NCI-H345 treated with DMSO at 0.1 percent for 48 hours (cell line): ENCODE measurements at regions not wholly inside any gene's neighbourhood (a gene's known extent, or its start where the extent isn't known, plus 50 kb on each side); places are given as distances from the start of the nearest gene placed in this dataset.

Experiments
- DNase-seq: peaks from one replicate; lab custom pipeline; 2025; ENCODE audit not compliant: unreplicated experiment; lab: John Stamatoyannopoulos, UW

DNA sequence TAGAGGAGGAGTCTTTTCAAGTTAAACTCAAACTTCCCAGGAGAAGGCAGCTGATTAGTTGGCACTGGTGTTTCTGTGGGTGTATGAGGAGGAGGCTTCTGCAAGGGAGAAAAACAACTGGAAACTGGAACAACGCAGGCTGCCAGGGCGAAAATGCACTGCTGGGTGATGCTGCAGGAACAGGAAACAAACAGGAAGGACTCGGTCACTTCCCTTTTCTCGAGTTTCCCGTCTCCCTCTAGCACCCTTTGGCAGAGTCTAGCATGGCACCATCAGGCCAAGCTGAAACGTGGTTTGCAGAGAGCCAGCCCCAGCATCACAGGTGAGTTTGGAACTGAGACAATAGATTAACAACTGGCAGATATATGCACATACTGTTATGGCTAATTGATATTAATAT lies 77.5 kb upstream of the CAST start:
- no peak for DNase-seq

DNA sequence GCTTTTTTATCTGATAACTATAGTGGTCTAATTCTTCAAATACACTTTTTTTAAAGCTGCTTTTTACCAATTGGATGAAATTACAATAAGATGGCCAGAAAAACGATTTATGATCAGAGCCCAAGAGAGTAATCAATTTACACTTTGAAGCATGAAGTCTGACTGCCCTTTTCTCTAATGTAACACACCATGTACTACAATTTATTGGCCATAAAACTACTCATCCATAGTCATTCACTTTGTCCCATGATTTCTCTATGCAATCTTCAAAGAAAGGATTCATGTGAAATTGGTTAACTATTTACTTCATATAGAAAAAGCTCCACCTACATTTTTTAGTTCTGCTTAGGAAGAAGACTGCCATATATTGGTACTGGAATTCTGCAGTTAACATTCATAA lies 73.6 kb upstream of the CAST start:
- no peak for DNase-seq

DNA sequence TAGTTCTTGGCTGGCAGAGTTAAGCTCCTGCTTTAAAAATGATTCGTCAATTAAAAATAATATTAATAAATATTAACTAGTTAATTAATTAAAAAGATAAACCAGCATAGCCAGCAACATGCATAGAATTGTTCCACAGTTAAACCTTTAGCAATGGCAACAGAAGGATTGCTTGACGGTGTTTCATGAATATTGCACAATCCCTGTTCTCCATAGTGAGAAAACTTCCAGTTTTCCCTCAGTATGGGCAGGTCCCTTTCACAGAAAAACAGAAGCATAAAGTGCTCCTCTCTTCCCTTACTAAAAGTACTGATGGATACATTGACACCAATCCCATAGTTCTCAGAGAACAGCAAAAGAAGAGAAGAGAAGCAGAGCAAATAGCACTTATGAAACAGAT lies 71.4 kb upstream of the CAST start:
- no peak for DNase-seq

DNA sequence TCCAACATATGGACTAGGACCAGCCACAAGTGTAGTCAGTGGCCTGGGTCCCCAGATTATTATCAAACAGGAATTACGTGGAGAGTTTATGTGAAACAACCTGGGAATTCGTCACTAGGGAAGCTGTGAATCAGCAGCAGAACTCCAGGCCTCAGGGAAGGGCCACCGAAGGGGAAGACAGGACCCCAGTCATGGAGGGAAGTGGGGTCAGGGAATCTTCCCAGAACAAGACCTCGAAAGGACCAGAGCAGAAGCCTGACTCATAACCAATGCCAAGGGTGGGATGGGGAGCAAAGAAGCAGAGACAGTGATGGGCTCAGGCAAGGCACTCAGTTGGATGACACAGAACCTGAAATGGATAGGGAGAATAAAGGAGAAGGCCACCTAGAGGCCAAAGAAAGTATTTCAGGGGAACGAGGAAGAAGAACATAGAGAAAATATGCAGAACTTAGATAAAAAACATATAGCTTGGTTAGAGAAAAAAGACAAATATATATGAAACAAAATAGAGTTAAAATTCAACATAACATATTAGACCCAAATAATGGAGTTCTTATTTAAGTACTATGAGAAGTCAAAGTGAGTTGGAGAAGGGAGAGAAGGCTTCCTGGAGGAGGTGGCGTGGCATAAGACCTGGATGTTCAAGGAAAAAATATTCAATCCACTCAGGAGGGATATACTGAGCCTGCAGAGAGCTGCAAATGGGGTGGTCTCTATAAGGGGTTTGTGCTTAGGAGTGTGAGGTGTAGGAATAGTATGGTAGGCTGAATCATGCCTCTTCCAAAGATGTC lies 66.7 kb upstream of the CAST start:
- no peak for DNase-seq

DNA sequence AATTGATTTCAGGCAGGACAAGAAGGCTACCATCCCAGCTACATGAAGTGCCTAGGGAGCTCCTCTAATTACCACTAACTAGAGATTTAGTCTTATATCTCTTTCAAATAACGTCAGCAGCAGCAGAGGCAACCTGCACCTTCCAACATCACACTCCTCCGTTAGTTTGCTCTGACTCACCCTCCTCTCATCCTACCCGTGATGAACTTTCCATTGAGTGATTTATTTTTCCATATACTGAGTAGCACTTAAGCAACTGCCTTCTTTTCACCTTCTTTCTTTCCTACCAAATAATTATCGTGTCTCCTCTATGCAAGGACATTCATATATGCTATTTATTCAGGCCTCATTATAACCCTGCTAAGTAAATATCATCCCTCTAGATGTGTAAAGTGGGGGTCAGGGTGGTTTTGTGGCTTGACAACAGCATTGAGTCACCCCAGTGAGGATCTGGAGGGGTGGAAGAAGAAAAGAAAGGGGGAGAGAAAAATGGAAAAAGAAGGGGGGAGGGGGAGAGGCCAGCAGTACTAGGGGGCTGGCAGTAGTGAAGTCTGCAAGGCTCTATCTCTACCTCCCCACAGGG lies 64.6 kb upstream of the CAST start:
- DNase-seq, result no peak

DNA sequence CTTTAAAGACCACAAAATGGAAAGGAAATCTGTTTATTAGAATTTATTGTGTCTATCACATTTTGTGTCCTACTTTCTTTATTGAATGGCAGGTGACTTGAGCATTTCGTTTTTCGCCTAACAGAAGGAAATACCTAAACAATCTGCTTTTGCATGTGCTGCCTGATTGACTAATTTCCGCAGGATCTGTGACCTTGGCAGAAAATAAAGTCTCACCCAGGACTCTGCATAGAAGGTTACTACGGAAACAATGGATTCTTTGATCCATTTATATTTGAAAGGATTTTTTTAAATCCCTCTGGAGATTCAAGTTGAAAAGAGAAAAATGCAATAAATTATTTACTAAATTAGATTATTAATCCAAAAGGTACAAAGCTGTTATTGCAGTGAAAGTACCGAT lies 61.0 kb upstream of the CAST start:
- DNase-seq, result no peak

DNA sequence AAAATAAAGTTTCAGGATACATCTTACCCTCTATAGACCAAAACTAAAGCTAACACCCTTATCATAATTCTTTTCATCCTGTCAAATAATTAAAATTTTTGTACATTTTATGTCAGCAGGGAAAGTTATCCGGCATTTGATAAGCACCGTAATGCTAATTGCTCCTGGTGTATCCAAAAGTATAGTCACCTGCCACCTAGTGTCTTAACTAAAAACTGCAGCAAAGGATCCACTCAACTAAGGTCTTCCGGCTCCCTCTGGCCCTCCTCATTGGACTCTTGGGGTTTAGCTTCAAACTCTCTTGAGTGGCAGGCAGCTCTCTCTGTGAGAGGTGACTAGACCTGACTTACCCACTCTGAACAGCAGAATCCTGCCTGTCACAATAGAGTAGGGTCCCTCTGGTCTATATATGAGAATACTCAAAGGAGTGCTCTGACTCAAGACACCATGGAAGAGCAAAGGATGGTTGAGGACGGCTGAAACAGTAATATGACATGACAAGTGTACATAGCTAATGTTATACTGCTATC lies 60.4 kb upstream of the CAST start:
- DNase-seq, result peak; percentile 11

DNA sequence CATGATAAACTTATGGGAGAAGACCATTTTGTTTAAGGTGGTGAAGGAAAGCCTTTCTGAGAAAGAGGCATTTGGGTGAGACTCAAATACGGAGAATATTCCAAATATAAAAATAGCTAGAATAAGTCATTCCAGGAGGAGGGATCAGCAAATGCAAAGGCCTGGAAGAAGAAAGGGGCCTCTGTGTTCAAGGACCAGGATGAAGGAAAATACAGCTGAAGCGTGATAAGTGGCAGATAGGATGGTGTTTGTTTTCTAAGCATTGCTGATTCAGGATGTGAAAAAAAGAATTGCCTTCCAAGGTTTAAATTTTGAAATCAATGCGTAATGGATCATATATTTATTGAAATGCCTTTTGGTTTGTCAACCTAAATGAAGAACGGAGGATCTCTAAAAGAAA lies 59.4 kb upstream of the CAST start:
- DNase-seq, result no peak

DNA sequence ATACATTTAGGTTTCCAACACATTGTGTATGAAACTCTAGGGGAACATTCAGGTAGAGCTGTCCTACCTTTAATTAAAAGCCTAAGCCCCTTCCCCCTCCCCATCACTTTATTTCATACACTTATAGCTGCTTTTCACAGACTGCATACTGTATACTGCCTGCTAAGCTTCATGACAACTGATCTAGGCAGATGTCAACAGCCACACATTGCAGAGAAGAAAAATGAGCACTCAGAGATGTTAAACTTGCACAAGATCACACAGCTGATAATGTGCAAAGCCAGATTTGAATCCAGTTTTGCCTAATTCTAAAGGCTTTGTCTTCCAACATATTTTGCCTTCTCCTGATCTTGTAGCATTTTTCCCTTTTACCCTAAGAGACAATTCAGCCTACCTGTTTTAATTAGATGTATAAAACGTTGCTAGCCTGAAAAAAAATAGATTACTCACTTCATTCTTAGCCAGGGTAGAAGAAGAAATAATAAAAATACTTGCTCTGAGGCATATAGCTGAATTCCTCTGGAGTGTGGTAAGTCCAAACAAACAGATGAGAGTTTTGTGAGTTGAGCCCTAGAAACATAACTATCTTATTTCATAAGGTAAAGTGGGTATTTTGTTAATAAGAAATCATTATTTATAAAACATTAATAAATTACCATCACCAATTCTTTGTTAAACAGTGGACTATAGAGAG lies 56.9 kb upstream of the CAST start:
- no peak for DNase-seq

DNA sequence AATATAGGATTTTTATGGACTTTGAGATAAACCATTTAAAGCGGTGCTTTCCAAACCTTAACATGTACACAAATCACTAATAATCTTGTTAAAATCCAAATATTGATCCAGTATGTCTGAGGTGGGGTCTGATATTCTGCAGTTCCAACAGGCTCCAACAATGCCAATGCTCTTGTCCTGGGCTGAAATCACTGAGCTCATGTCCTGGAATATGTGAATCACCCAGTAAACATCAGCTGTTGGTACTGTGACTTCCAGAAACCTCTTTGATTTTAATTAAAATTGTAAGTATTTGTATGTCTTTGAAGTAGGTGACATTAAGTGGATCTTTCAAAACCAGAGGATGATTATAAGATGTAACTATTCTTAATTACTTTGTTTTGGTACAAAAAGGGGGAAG lies 52.8 kb upstream of the CAST start:
- DNase-seq, result no peak

DNA sequence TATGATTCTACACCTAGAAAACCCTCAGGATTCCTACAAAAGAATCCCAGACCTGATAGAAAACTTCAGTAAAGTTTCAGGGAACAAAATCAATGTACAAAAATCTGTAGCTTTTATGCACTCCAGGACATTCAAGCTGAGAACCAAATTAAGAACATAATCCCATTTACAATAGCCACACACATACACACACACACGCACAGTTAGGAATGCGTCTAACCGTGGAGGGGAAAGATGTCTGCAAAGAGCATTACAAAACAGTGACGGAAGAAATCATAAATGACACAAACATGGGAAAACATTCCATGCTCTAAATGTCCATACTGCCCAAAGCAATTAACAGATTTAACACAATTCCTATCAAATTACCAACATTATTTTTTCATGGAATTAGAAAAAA lies 51.4 kb upstream of the CAST start:
- DNase-seq, result no peak

DNA sequence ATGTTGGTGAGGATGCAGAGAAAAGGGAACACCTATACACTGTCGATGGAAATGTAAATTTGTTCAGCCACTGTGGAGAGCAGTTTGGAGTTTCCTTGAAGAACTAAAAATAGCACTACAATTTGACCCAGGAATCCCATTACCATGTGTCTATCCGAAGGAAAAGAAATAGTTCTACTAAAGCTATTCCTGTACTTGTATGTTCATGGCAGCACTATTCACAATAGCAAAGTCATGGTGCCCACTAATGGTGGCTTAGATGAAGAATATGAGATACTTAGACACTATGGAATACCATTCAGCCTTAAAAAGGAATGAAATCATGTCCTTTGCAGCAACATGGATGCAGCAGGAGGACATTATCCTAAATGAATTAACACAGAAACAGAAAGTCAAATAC lies 50.2 kb upstream of the CAST start:
- DNase-seq, result no peak
